ENCODE measurements at regions not wholly inside any gene's neighbourhood (a gene's known extent, or its start where the extent isn't known, plus 50 kb on each side); places are given as distances from the start of the nearest gene placed in this dataset.

GRCh38 chr3:88918841-88919240 is 188.6 kb upstream of the EPHA3 start:
- Histone ChIP-seq H4K20me1 (ENCODE audit: insufficient read depth, low read length) (no peaks in the 10 kb centered on the region), H3K4me3 (ENCODE audit: low read length) (no peak overlapping the region), H3K36me3 (replicated peaks; ENCODE audit: insufficient read depth, low read length) (no peaks in the 10 kb centered on the region), H3K9me3 (replicated peaks; ENCODE audit: insufficient read depth, low read length) (no peaks in the 10 kb centered on the region), H3K79me2 (ENCODE audit: low read length) (no peaks in the 10 kb centered on the region), H3F3A (ENCODE audit: insufficient read depth, low read length) (no peaks in the 10 kb centered on the region), H3K9ac (ENCODE audit: low read length) (no peak overlapping the region), H3K4me2 (ENCODE audit: low read depth, low read length) (no peak overlapping the region), H3K27me3 (replicated peaks; ENCODE audit: insufficient read depth, low read length) (no peaks in the 10 kb centered on the region), H2AFZ (ENCODE audit: low read length) (no peak overlapping the region), H3K27ac (ENCODE audit: low read length) (no peak overlapping the region), H3K9me2 (replicated peaks; ENCODE audit: insufficient read depth, low read length) (no peaks in the 10 kb centered on the region), H3K4me1 (ENCODE audit: low read length) (no peaks in the 10 kb centered on the region)
- no peak for TF ChIP-seq EZH2 (optimal IDR thresholded peaks at IDR 0.05; ENCODE audit: low read depth, low read length)
- TF ChIP-seq CTCF (IDR thresholded peaks at IDR 0.05; ENCODE audit: low read length): no peak
- TF ChIP-seq EZH2phosphoT487 (IDR thresholded peaks at IDR 0.05; ENCODE audit: low read length): no peak
- no peak for DNase-seq

GRCh38 chr3:88921986-88922385 is 185.4 kb upstream of the EPHA3 start:
- no peak overlapping the region for H3K4me3 ChIP-seq (ENCODE audit: low read length)
- H3K4me1 ChIP-seq (ENCODE audit: low read length): no peaks in the 10 kb centered on the region
- H3K9ac ChIP-seq (ENCODE audit: low read length): no peak overlapping the region
- no peaks in the 10 kb centered on the region for H3K9me3 ChIP-seq (replicated peaks; ENCODE audit: insufficient read depth, low read length)
- DNase-seq: no peak
- no peaks in the 10 kb centered on the region for H4K20me1 ChIP-seq (ENCODE audit: insufficient read depth, low read length)
- no peaks in the 10 kb centered on the region for H3K79me2 ChIP-seq (ENCODE audit: low read length)
- no peak overlapping the region for H3K4me2 ChIP-seq (ENCODE audit: low read depth, low read length)
- no peaks in the 10 kb centered on the region for H3F3A ChIP-seq (ENCODE audit: insufficient read depth, low read length)
- no peaks in the 10 kb centered on the region for H3K9me2 ChIP-seq (replicated peaks; ENCODE audit: insufficient read depth, low read length)
- no peak for TF ChIP-seq EZH2phosphoT487 (IDR thresholded peaks at IDR 0.05; ENCODE audit: low read length)
- TF ChIP-seq CTCF (IDR thresholded peaks at IDR 0.05; ENCODE audit: low read length): no peak
- no peak for TF ChIP-seq EZH2 (optimal IDR thresholded peaks at IDR 0.05; ENCODE audit: low read depth, low read length)
- no peaks in the 10 kb centered on the region for H3K27me3 ChIP-seq (replicated peaks; ENCODE audit: insufficient read depth, low read length)
- H3K27ac ChIP-seq (ENCODE audit: low read length): no peak overlapping the region
- no peak overlapping the region for H2AFZ ChIP-seq (ENCODE audit: low read length)
- no peaks in the 10 kb centered on the region for H3K36me3 ChIP-seq (replicated peaks; ENCODE audit: insufficient read depth, low read length)

DNA sequence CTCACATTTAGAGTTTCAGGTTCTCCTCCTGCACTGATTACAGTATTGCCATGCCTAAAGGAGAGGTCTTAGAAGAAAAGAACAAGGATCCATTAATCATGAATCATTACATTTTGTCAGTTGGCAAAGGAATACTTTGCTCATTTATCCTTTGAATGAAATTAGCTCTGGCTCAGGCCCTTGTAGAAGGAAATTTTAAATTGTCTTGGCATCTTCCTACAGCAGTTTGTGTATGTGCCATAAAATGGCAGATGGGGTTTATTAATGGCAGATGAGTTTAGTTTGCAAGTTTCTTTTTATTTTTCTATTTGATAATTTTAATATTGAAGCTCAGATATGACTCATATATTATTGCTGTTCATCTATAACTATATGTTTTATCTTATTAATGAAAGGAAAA is 181.2 kb upstream of the EPHA3 start:
- no peak for DNase-seq
- no peak for TF ChIP-seq CTCF (IDR thresholded peaks at IDR 0.05; ENCODE audit: low read length)
- TF ChIP-seq EZH2 (optimal IDR thresholded peaks at IDR 0.05; ENCODE audit: low read depth, low read length): no peak
- TF ChIP-seq EZH2phosphoT487 (IDR thresholded peaks at IDR 0.05; ENCODE audit: low read length): no peak
- no peak overlapping the region for H3K27ac ChIP-seq (ENCODE audit: low read length)

More for the DNA sequence above, 181.2 kb upstream of the EPHA3 start:
- no peak overlapping the region for H3K4me3 ChIP-seq (ENCODE audit: low read length)
- H3K79me2 ChIP-seq (ENCODE audit: low read length): no peaks in the 10 kb centered on the region
- no peak overlapping the region for H3K9ac ChIP-seq (ENCODE audit: low read length)
- no peaks in the 10 kb centered on the region for H4K20me1 ChIP-seq (ENCODE audit: insufficient read depth, low read length)
- no peaks in the 10 kb centered on the region for H3K4me1 ChIP-seq (ENCODE audit: low read length)
- no peaks in the 10 kb centered on the region for H3K27me3 ChIP-seq (replicated peaks; ENCODE audit: insufficient read depth, low read length)
- H2AFZ ChIP-seq (ENCODE audit: low read length): no peak overlapping the region
- H3K9me3 ChIP-seq (replicated peaks; ENCODE audit: insufficient read depth, low read length): no peaks in the 10 kb centered on the region
- no peaks in the 10 kb centered on the region for H3K9me2 ChIP-seq (replicated peaks; ENCODE audit: insufficient read depth, low read length)
- H3K36me3 ChIP-seq (replicated peaks; ENCODE audit: insufficient read depth, low read length): no peaks in the 10 kb centered on the region
- H3K4me2 ChIP-seq (ENCODE audit: low read depth, low read length): no peak overlapping the region
- H3F3A ChIP-seq (ENCODE audit: insufficient read depth, low read length): no peaks in the 10 kb centered on the region

Measured in MM.1S (cell line).